GM18505 (cell line): ENCODE measurements at regions not wholly inside any gene's neighbourhood (a gene's known extent, or its start where the extent isn't known, plus 50 kb on each side); places are given as distances from the start of the nearest gene placed in this dataset.
"Not testable (repeated sequence)": the region's sequence is repeated elsewhere in the genome, so short reads cannot be mapped to it uniquely, and the experiment has no call there.

Experiments
- ATAC-seq: cut with Tn5 transposase; IDR thresholded peaks from one replicate; pipeline ENCODE4 v1.9.1; 2021; ENCODE audit not compliant: unreplicated experiment
- POLR2A ChIP-seq: IDR thresholded peaks from 4 replicates; pipeline ENCODE4 v1.6.1; 2011; ENCODE audit warnings: borderline replicate concordance; ENCODE audit not compliant: insufficient read depth, insufficient read length; ENCODE audit errors: extremely low read depth

GRCh38 chr7:106444068-106444655 is 159.4 kb upstream of the NAMPT start:
- ATAC-seq = no peak
- TF ChIP-seq POLR2A = no peak

DNA sequence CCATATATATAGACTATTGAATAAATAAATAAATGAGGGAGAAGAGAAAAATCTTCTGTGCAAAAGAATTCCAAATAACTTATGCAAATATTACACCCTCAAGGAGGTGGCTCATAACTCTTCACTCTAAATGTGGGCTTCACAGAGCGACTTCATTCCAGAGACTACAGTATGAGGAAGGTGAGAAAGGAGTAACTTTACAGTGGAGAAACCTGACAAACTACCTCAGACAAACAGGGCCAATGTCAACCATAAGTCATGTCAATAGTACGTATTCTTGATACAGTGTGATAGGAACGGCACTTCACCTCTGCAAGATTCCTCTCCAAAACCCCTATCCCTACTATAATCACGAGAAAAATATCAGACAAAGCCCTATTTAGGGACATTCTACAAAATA is 158.4 kb upstream of the NAMPT start:
- TF ChIP-seq POLR2A = no peak
- ATAC-seq = no peak

DNA sequence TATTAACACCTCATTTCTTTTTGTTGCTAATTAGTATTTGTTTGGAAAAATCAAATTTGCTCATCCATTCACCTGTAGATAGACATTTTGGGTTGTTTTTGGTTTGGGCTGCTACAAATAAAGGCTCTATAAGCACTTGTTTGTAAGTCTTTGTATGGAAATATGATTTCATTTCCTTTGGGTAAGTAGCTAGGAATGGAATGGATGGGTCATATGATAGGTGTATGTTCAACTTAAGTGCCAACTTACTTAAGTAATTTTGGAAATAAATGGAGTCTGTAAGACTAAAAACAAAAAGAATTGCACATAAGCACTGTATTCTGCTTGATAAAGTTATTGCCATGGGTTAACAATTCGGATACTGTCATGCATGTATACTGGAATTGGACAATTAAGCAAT is 157.7 kb upstream of the NAMPT start:
- no peak for ATAC-seq
- TF ChIP-seq POLR2A = no peak

GRCh38 chr7:106441343-106441742 is 156.6 kb upstream of the NAMPT start:
- ATAC-seq = not testable (repeated sequence)

DNA sequence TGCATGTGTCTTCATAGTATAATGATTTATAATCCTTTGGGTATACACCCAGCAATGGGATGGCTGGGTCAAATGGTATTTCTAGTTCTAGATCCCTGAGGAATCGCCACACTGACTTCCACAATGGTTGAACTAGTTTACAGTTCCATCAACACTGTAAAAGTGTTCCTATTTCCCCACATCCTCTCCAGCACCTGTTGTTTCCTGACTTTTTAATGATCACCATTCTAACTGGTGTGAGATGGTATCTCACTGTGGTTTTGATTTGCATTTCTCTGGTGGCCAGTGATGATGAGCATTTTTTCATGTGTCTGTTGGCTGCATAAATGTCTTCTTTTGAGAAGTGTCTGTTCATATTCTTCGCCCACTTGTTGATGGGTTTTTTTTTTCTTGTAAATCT is 152.2 kb upstream of the NAMPT start:
- not testable (repeated sequence) for ATAC-seq

- TF ChIP-seq POLR2A = no peak
Observed at GRCh38 chr7:106433377-106433776, 148.6 kb upstream of the NAMPT start.

GRCh38 chr7:106430535-106431455 is 146.0 kb upstream of the NAMPT start:
- ATAC-seq = no peak
- TF ChIP-seq POLR2A = no peak

More at GRCh38 chr7:106433377-106433776, 148.6 kb upstream of the NAMPT start:
- ATAC-seq = no peak

DNA sequence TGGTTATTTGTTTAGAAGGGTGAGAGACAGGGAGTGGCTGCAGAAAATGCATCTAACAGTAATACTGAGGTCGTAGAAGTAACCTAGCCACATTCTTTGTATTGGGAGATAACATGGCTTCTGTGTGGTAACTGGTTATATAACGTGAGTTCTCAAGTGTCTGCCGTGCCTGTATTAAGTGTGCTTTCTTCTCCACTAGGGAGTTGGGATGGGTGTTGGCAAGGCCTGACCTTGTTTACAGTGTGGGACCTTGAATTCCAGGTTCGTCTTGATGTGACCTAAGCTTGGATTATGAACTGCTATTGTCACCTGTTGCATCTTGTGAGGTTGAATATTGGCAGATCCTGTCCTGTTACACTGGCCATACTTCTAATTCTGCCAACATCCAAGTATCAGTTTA is 145.3 kb upstream of the NAMPT start:
- no peak for ATAC-seq
- no peak for TF ChIP-seq POLR2A

DNA sequence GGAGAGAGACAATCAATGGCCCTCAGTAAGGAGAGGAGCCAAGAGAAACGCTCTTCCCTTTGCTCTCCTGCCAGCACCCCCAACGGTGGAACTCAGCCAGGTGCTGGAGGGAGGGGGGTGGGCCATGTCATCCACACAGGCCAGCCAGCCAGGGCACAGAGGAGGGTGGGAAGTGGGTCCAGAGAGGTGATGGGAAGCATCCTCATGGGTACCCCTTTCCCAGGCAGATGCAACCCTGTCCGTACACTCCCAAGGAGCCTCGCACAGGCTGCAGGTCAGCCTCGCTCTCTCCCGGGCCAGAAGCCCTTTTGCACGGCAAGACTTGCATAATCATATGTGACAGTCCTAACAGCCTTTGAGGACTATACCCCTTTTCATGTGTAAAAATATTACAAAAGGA is 142.0 kb upstream of the NAMPT start:
- no peak for ATAC-seq
- TF ChIP-seq POLR2A = no peak

GRCh38 chr7:106425017-106425719 is 140.4 kb upstream of the NAMPT start:
- peak; percentile 86 for ATAC-seq
- peak; percentile 26 for TF ChIP-seq POLR2A

DNA sequence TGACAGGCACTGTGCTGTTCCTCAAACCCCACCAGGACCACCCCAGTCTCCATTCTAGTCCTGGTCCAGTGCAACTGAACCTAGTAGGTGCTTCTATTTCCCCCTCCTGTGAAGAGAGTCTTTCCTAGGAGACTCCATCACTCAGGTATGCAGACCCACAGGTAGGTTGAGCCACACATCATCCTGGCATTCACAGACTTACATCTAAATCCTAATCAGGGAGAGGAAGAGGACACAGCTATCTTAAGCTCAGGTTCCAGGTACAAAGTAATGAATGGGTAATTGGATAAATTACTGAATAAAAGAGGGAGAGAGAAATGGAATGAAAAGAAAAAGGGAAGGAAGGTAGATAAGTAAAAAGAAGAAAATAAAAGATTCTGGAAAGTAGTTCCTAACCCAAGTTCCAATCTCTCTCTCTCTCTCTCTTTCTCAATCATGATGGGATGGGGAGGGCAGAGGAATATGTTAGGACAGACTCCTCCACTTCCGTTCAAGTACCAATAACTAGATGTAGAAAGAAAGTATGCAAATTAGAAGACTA is 139.8 kb upstream of the NAMPT start:
- ATAC-seq = no peak
- TF ChIP-seq POLR2A = no peak

- no peak for ATAC-seq
- TF ChIP-seq POLR2A = no peak
Observed at GRCh38 chr7:106423821-106424475, 139.2 kb upstream of the NAMPT start.

- ATAC-seq = no peak
Observed at GRCh38 chr7:106423111-106423510, 138.3 kb upstream of the NAMPT start.

More at GRCh38 chr7:106423111-106423510, 138.3 kb upstream of the NAMPT start:
- no peak for TF ChIP-seq POLR2A
